ENCODE measurements at regions not wholly inside any gene's neighbourhood (a gene's known extent, or its start where the extent isn't known, plus 50 kb on each side); places are given as distances from the start of the nearest gene placed in this dataset.
"Not testable (repeated sequence)": the region's sequence is repeated elsewhere in the genome, so short reads cannot be mapped to it uniquely, and the experiment has no call there.

- no peak overlapping the region for H3K27ac ChIP-seq (ENCODE audit: low read length)
- no peaks in the 10 kb centered on the region for H3K36me3 ChIP-seq (ENCODE audit: insufficient read depth, low read length)
- no peak overlapping the region for H3K4me2 ChIP-seq (ENCODE audit: low read length)
- no peaks in the 10 kb centered on the region for H3K27me3 ChIP-seq (ENCODE audit: insufficient read depth, low read depth, low read length)
- TF ChIP-seq EZH2 (IDR thresholded peaks at IDR 0.05; ENCODE audit: borderline replicate concordance, insufficient read depth, low read length, poor library complexity, severe bottlenecking) (no peak), TAF1 (IDR thresholded peaks at IDR 0.05; ENCODE audit: low read depth) (no peak), REST (IDR thresholded peaks at IDR 0.05; ENCODE audit: borderline replicate concordance) (no peak), POLR2AphosphoS5 (IDR thresholded peaks at IDR 0.05) (no peak), RAD21 (conservative IDR thresholded peaks at IDR 0.05) (no peak), CTCF (IDR thresholded peaks at IDR 0.05; ENCODE audit: poor library complexity, severe bottlenecking) (no peak)
- H4K20me1 ChIP-seq (ENCODE audit: insufficient read depth): no peaks in the 10 kb centered on the region
- no peaks in the 10 kb centered on the region for H3K79me2 ChIP-seq (replicated peaks; ENCODE audit: insufficient read depth, low read length)
- no peak overlapping the region for H3K4me3 ChIP-seq (ENCODE audit: low read length)
- no peaks in the 10 kb centered on the region for H3K9me3 ChIP-seq (ENCODE audit: low read length)
- H3K9ac ChIP-seq (ENCODE audit: low read length): no peak overlapping the region
- no peak overlapping the region for H2AFZ ChIP-seq (ENCODE audit: low read depth, low read length)
- H3K9me2 ChIP-seq (ENCODE audit: insufficient read depth, low read length): no peaks in the 10 kb centered on the region
- no peaks in the 10 kb centered on the region for H3F3A ChIP-seq (ENCODE audit: insufficient read depth, low read length, poor library complexity, severe bottlenecking)
These were observed 57.2 kb upstream of the LYZL2 start for GRCh38 chr10:30686708-30687107.

GRCh38 chr10:30683496-30683895 is 53.9 kb upstream of the LYZL2 start:
- Histone ChIP-seq H3K9me2 (ENCODE audit: insufficient read depth, low read length) (no peaks in the 10 kb centered on the region), H3K27ac (ENCODE audit: low read length) (no peak overlapping the region), H3F3A (ENCODE audit: insufficient read depth, low read length, poor library complexity, severe bottlenecking) (no peaks in the 10 kb centered on the region), H3K36me3 (ENCODE audit: insufficient read depth, low read length) (no peaks in the 10 kb centered on the region), H3K4me3 (ENCODE audit: low read length) (no peak overlapping the region), H3K27me3 (ENCODE audit: insufficient read depth, low read depth, low read length) (no peaks in the 10 kb centered on the region), H4K20me1 (ENCODE audit: insufficient read depth) (no peaks in the 10 kb centered on the region), H3K4me2 (ENCODE audit: low read length) (no peak overlapping the region), H3K9ac (ENCODE audit: low read length) (no peak overlapping the region), H3K9me3 (ENCODE audit: low read length) (no peaks in the 10 kb centered on the region), H2AFZ (ENCODE audit: low read depth, low read length) (no peak overlapping the region), H3K79me2 (replicated peaks; ENCODE audit: insufficient read depth, low read length) (no peaks in the 10 kb centered on the region)
- TF ChIP-seq RAD21 (conservative IDR thresholded peaks at IDR 0.05): no peak
- no peak for TF ChIP-seq CTCF (IDR thresholded peaks at IDR 0.05; ENCODE audit: poor library complexity, severe bottlenecking)

- H3K79me2 ChIP-seq (replicated peaks; ENCODE audit: insufficient read depth, low read length); H2AFZ ChIP-seq (ENCODE audit: low read depth, low read length); H3K9me3 ChIP-seq (ENCODE audit: low read length); H3K27ac ChIP-seq (ENCODE audit: low read length); H3K27me3 ChIP-seq (ENCODE audit: insufficient read depth, low read depth, low read length); H3K4me3 ChIP-seq (ENCODE audit: low read length); H3K36me3 ChIP-seq (ENCODE audit: insufficient read depth, low read length); H3F3A ChIP-seq (ENCODE audit: insufficient read depth, low read length, poor library complexity, severe bottlenecking); H4K20me1 ChIP-seq (ENCODE audit: insufficient read depth); H3K9me2 ChIP-seq (ENCODE audit: insufficient read depth, low read length); H3K4me2 ChIP-seq (ENCODE audit: low read length); H3K9ac ChIP-seq (ENCODE audit: low read length): not testable (repeated sequence)
These were observed 53.0 kb upstream of the LYZL2 start for GRCh38 chr10:30682377-30683199.
